A549 (cell line): ENCODE measurements at regions not wholly inside any gene's neighbourhood (a gene's known extent, or its start where the extent isn't known, plus 50 kb on each side); places are given as distances from the start of the nearest gene placed in this dataset.

Experiments used
- ATAC-seq, 2 experiments: fragments of 200-7000 bp in 1 of 2; fragments of >200 bp in 1 of 2; cut with Nextera tagmentation in 1 of 2; cut with Tn5 transposase in 1 of 2; 3 replicates each; pipeline versions ENCODE4 v1.8.0 to v1.9.1; 2018 to 2020; ENCODE audit warnings: mild to moderate bottlenecking in 1 of 2, moderate library complexity in 1 of 2
- CTCF ChIA-PET: fragments of 300-600 bp; sonication (Branson Sonifier 250); formaldehyde crosslinking; extraction: SDS; loops from one replicate; lab custom pipeline; 2021; ENCODE audit warnings: antibody characterized with exemption, inconsistent platforms; lab: Yijun Ruan, JAX
- POLR2A ChIA-PET: fragments of 350-600 bp; formaldehyde crosslinking; extraction: SDS; loops from one replicate; lab custom pipeline; 2021; ENCODE audit warnings: antibody characterized with exemption, inconsistent platforms; lab: Yijun Ruan, JAX
- DNase-seq, 2 experiments: peaks; one replicate each; pipeline versions ENCODE4 v3.0.0 to v3.0.0-alpha.2; 2011 to 2016; ENCODE audit warnings: low read depth in 1 of 2, low spot score in 1 of 2
- FAIRE-seq: peaks from 2 replicates; lab custom pipeline; 2011; peaks lifted over from hg19 to GRCh38; lab: Jason Lieb, UNC
- H3K27ac ChIP-seq, 2 experiments: fragments of >200 bp; sonication (Bioruptor Twin); formaldehyde crosslinking; 3 replicates each; pipeline ENCODE4 v1.5.1; 2016 to 2017
- H3K4me1 ChIP-seq: fragments of >200 bp; sonication (Bioruptor Twin); formaldehyde crosslinking; 3 replicates; pipeline ENCODE4 v1.6.1; 2016
- H3K4me2 ChIP-seq: fragments of >200 bp; sonication (Bioruptor Twin); formaldehyde crosslinking; 3 replicates; pipeline ENCODE4 v1.6.1; 2016
- H3K4me3 ChIP-seq: fragments of >200 bp; sonication (Bioruptor Twin); formaldehyde crosslinking; 3 replicates; pipeline ENCODE4 v1.5.1; 2016
- H3K9me3 ChIP-seq: fragments of >200 bp; sonication (Bioruptor Twin); formaldehyde crosslinking; 3 replicates; pipeline ENCODE4 v1.6.1; 2016
- BHLHE40 ChIP-seq: IDR thresholded peaks from 2 replicates; pipeline ENCODE4 v1.6.1; 2012; ENCODE audit warnings: low read depth, low read length, inconsistent platforms
- CBX8 ChIP-seq: fragments of 200-600 bp; sonication (generic); IDR thresholded peaks from 2 replicates; pipeline ENCODE4 v1.6.1; 2016
- CHD4 ChIP-seq: fragments of 200-600 bp; sonication (generic); IDR thresholded peaks from 2 replicates; pipeline ENCODE4 v1.6.1; 2016; ENCODE audit warnings: antibody characterized with exemption, mild to moderate bottlenecking, borderline replicate concordance
- ELK1 ChIP-seq: fragments of 150-350 bp; IDR thresholded peaks from 2 replicates; pipeline ENCODE4 v1.6.1; 2014; ENCODE audit warnings: low read depth, mild to moderate bottlenecking, low read length
- FOSL2 ChIP-seq, 2 experiments: fragments of 450-650 bp in 1 of 2; fragments of >200 bp in 1 of 2; sonication (Bioruptor Twin) in 1 of 2; formaldehyde crosslinking; IDR thresholded peaks; 2 replicates each; pipeline versions ENCODE4 v1.5.0 to v1.6.1; 2016 to 2020; ENCODE audit warnings: mild to moderate bottlenecking in 1 of 2, moderate library complexity in 1 of 2
- FOXS1 ChIP-seq: fragments of 250-450 bp; sonication (Bioruptor Pico); IDR thresholded peaks from 2 replicates; pipeline ENCODE4 v1.5.0; 2020; ENCODE audit warnings: mild to moderate bottlenecking, moderate library complexity
- HDAC2 ChIP-seq: fragments of 200-600 bp; sonication (generic); IDR thresholded peaks from 2 replicates; pipeline ENCODE4 v1.6.1; 2016
- HES2 ChIP-seq: fragments of >200 bp; sonication (Bioruptor Twin); formaldehyde crosslinking; IDR thresholded peaks from 2 replicates; pipeline ENCODE4 v1.6.1; 2016
- HEYL ChIP-seq: fragments of 250-450 bp; sonication (Bioruptor Pico); IDR thresholded peaks from 2 replicates; pipeline ENCODE4 v1.8.0; 2021; ENCODE audit warnings: mild to moderate bottlenecking, moderate library complexity
- HOXA7 ChIP-seq: fragments of 250-450 bp; sonication (Bioruptor Pico); IDR thresholded peaks from 2 replicates; pipeline ENCODE4 v1.5.0; 2020; ENCODE audit warnings: mild to moderate bottlenecking, moderate library complexity
- JUN ChIP-seq, 2 experiments: fragments of >200 bp; sonication (Bioruptor Twin); formaldehyde crosslinking; IDR thresholded peaks; 2 replicates in 1 of 2; 3 replicates in 1 of 2; pipeline ENCODE4 v1.6.1; 2016 to 2017
- KDM5A ChIP-seq: fragments of 200-600 bp; sonication (generic); IDR thresholded peaks from 2 replicates; pipeline ENCODE4 v1.6.1; 2016; ENCODE audit warnings: antibody characterized with exemption, mild to moderate bottlenecking
- MAX ChIP-seq: IDR thresholded peaks from 2 replicates; pipeline ENCODE4 v1.6.1; 2012
- REST ChIP-seq: fragments of 200-600 bp; sonication (generic); IDR thresholded peaks from 2 replicates; pipeline ENCODE4 v1.6.1; 2016; ENCODE audit warnings: antibody characterized with exemption, mild to moderate bottlenecking, moderate library complexity
- SMC3 ChIP-seq: fragments of >200 bp; sonication (Bioruptor Twin); formaldehyde crosslinking; IDR thresholded peaks from 3 replicates; pipeline ENCODE4 v1.6.1; 2018; ENCODE audit warnings: inconsistent platforms
- TFCP2L1 ChIP-seq: fragments of 250-450 bp; sonication (Bioruptor Pico); IDR thresholded peaks from 2 replicates; pipeline ENCODE4 v1.5.0; 2021; ENCODE audit warnings: mild to moderate bottlenecking
- TP53 ChIP-seq: fragments of 250-450 bp; sonication (Bioruptor Pico); IDR thresholded peaks from 2 replicates; pipeline ENCODE4 v1.5.0; 2021; ENCODE audit warnings: mild to moderate bottlenecking, moderate library complexity
- ZSCAN20 ChIP-seq: fragments of 250-450 bp; sonication (Bioruptor Pico); IDR thresholded peaks from 2 replicates; pipeline ENCODE4 v1.8.0; 2022; ENCODE audit warnings: mild to moderate bottlenecking, moderate library complexity
- WGBS: methylation state at CpG from one replicate; pipeline ENCODE4 v1.1.6; 2017; ENCODE audit errors: missing lambda C conversion rate; 5-methylcytosine and 5-hydroxymethylcytosine counted together
- TF ChIP-seq, protein P1 (sequence below): IDR thresholded peaks from 2 replicates; pipeline ENCODE4 v1.6.1; 2012

- Histone ChIP-seq H3K27ac (no peak overlapping the region), H3K9me3 (no peaks in the 10 kb centered on the region), H3K4me1 (no peaks in the 10 kb centered on the region), H3K4me2 (no peak overlapping the region), H3K4me3 (no peak overlapping the region)
- FAIRE-seq = no peak
- no peak for TF ChIP-seq KDM5A
- no peak for TF ChIP-seq REST
- no peak for TF ChIP-seq FOSL2 (IDR thresholded peaks at IDR 0.05)
- TF ChIP-seq FOSL2 (CRISPR knock-in tag; IDR thresholded peaks at IDR 0.05) = no peak
- no peak for TF ChIP-seq ELK1
- no peak for TF ChIP-seq CBX8
- TF ChIP-seq ZSCAN20 (CRISPR knock-in tag) = no peak
- TF ChIP-seq FOXS1 (CRISPR knock-in tag) = no peak
- no peak for TF ChIP-seq CHD4
- no peak for TF ChIP-seq HEYL (CRISPR knock-in tag)
- TF ChIP-seq TP53 = no peak
- TF ChIP-seq HOXA7 (CRISPR knock-in tag) = no peak
- no peak for TF ChIP-seq HES2
- TF ChIP-seq, protein P1, sequence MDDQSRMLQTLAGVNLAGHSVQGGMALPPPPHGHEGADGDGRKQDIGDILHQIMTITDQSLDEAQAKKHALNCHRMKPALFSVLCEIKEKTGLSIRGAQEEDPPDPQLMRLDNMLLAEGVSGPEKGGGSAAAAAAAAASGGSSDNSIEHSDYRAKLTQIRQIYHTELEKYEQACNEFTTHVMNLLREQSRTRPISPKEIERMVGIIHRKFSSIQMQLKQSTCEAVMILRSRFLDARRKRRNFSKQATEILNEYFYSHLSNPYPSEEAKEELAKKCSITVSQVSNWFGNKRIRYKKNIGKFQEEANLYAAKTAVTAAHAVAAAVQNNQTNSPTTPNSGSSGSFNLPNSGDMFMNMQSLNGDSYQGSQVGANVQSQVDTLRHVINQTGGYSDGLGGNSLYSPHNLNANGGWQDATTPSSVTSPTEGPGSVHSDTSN = no peak
- no peak for TF ChIP-seq JUN (IDR thresholded peaks at IDR 0.05)
- no peak for ATAC-seq
- POLR2A ChIA-PET = no interaction called here
- CTCF ChIA-PET = no interaction called here
- no peak for DNase-seq
- WGBS = 3% methylated on average over 2 of the region's 2 CpGs
Observed at GRCh38 chr2:147095376-147095775, 749.5 kb upstream of the ACVR2A start.

- WGBS = 32% methylated on average over 4 of the region's 4 CpGs
Observed at GRCh38 chr2:147094077-147094476, 750.8 kb upstream of the ACVR2A start.

More at GRCh38 chr2:147094077-147094476, 750.8 kb upstream of the ACVR2A start:
- FAIRE-seq = no peak
- H3K4me3 ChIP-seq = no peak overlapping the region
- DNase-seq = no peak
- H3K27ac ChIP-seq = no peak overlapping the region
- CTCF ChIA-PET = no interaction called here
- ATAC-seq = no peak
- POLR2A ChIA-PET = no interaction called here
- no peaks in the 10 kb centered on the region for H3K9me3 ChIP-seq
- H3K4me2 ChIP-seq = no peak overlapping the region
- TF ChIP-seq HDAC2 (no peak), REST (no peak), BHLHE40 (no peak), MAX (no peak), SMC3 (no peak), TFCP2L1 (no peak)
- no peaks in the 10 kb centered on the region for H3K4me1 ChIP-seq
